GM04504 (cell line): ENCODE measurements at regions not wholly inside any gene's neighbourhood (a gene's known extent, or its start where the extent isn't known, plus 50 kb on each side); places are given as distances from the start of the nearest gene placed in this dataset.
"Not testable (repeated sequence)": the region's sequence is repeated elsewhere in the genome, so short reads cannot be mapped to it uniquely, and the experiment has no call there.

Experiments used
- DNase-seq: peaks from one replicate; pipeline ENCODE4 v3.0.0-alpha.2; 2012; ENCODE audit warnings: low read depth

- no peak for DNase-seq
These were observed 57.2 kb downstream of the BMP15 start for GRCh38 chrX:50967736-50968135.

GRCh38 chrX:50968871-50969635 is 58.5 kb downstream of the BMP15 start:
- DNase-seq: not testable (repeated sequence)

DNA sequence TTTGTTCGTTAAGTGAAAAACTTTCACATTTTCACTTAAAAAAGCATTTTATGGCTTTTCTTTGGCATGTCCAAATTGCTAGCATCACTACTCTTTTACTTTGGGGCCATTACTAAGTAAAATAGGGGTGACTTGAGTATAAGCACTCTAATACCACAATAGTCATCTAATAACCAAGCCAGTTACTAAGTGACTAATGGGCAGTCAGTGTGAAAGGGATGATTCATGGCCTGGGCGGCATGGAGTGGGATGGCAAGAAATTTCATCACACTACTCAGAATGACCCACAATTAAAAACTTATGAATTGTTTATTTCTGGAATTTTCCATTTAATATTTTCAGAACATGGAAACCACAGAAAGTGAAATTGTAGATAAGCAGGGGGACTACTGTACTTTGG is 60.9 kb downstream of the BMP15 start:
- DNase-seq: no peak

DNA sequence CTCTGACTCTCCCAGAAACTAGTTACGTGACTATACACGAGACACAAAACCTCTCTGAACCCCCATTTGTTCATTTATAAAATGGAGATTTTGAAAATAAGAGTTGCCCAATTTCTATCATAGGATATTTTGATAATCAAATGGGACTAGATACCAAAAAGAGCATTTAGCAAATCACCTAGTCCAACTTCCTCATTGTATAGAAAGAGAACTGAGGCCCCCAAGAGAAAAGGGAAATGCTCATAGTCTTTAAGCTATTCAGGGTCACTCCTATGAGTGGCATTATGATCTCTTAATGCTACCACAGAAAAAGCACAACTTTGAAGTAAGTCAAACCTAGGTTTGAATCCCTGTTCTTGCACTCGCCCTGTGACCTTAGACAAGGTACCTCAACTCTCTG is 62.7 kb downstream of the BMP15 start:
- no peak for DNase-seq

DNA sequence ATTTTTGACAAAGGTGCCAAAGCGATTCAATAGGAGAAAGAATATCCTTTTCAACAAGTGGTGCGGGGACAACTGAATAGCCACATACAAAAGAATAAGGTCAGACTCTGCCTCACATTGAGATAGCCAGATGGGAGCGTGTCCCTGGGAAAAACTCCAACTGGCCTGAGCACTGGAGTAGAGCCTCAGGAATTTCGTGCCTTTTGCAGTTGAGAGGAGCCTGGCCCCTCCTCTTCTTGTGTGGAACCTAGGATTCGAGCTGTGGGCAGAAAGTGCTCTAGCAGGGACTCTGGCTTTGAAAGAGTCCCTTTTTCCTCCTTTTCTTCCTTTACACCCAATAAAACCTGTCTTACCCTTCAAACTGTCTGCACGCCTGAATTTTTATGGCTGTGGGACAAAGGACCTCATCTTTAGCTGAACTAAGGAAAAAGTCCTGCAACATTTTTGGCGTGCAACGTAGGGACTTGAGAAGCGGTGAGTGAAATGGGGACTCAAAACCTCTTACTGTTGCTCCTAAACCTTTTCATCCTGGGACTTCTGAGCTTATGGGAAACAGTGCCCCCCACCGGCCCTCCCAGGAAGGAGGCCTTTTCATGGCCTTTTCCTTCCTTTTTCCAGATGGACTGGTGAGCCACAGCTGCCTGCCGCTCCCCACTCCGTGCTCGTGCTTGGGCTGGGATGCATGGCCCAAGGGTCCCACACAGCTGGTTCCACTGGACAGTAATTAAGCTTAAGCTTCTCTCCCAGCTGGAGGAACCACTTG is 68.6 kb downstream of the BMP15 start:
- DNase-seq: no peak

DNA sequence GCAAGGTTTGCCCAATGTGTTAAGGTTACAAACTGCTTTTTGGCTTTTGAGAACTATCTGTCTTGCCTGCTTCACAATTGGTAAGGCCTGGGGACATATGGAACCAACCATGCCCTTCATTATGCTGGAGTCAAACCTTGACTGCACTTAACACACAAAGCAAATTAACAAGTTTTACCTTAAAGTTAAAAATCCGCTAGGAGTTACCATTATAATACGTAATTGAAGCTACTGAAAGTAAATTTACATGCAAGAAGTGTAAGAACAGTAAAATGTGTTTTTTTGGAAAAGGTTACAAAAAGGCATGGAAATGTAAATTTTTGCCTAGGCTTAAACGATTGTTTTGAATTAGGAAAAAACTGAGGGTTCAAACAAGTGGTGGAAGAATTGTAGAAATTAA is 69.7 kb downstream of the BMP15 start:
- no peak for DNase-seq

DNA sequence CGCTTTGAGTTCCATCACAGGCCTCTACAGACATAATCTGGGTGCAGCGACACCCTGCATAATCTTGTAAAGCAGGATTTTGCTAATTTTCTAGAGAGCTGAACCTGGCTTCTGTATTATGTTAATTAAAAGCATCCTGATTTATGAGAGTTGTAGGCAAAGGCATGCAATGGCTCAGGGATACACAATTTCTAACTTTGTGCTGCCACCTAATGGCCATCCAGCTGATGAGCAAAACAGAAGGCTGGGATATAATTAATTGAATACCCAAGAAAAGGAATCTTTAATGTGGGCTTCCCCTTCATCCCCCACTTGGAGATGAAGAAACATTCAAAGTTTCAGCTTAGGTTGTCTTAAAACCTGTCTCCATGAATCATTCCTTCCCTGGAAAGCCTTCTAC is 78.1 kb downstream of the BMP15 start:
- peak; percentile 8 for DNase-seq

DNA sequence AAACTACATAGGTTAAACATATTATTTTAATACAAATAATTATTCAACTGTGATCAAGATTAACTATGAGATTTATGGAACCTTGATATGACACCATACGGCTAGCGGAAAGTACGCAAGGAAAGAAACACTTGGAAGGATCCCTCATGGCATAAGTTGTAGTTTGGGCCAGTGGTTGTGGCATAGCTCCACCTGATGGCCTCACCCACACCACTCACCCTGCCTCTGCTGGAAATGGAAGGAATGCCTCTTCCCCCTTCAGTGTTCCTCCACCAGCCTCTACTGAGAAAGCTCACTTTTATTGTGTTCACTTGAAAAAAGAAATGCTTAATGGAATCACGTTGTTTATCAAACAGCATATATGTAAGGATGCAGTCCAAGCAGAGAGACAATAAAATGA is 86.4 kb downstream of the BMP15 start:
- no peak for DNase-seq

DNA sequence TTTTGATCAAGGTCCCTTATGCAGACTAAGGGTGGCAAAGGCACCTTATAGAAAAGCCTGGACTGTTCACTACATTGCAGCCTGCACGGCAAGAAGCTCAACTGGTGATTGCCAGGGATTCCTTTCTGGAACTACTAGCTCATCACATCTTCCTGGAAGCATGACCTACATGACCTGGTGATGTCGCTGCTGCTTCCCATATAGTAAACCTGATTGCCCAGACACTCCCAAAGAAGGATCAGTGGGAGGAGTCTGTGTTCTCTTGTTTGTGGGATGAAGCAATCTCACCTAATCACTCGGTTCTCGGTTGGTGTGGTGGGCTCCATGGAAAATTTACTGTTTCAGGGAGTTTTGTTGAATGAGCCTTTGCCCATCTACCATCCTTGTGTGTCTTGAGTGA is 89.8 kb downstream of the BMP15 start:
- DNase-seq: not testable (repeated sequence)

GRCh38 chrX:51001733-51002632 is 91.4 kb downstream of the BMP15 start:
- not testable (repeated sequence) for DNase-seq

- no peak for DNase-seq
These were observed 95.5 kb downstream of the BMP15 start for GRCh38 chrX:51006064-51006463.

DNA sequence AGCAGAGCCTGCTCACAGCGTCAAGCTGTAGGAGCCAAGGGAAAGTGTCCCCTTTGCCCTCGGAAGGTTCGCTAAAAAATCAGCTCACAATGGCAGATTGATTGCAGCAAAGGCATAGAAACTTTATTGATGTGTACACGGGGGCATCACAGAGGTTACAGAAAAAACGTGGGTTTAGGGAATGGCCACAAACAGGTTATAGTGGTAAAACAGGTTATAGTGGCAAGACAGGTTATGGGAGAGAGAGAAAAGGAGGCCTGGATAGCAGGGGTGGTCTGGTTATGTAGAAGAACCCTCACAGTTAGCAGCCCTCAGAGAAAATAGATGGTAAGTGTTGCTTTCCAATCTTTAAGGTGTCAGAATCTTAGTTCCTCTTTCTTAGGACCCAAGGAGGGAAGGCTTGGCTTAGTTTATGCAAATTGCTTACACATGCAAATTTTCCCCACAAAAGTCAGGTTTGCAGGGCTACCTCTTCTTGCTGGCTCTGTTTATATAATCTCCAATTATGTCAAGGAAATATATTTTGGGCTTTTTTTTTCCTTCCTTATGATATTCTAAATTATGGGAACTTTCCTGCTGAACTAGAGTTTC is 113.7 kb downstream of the BMP15 start:
- DNase-seq: no peak

DNA sequence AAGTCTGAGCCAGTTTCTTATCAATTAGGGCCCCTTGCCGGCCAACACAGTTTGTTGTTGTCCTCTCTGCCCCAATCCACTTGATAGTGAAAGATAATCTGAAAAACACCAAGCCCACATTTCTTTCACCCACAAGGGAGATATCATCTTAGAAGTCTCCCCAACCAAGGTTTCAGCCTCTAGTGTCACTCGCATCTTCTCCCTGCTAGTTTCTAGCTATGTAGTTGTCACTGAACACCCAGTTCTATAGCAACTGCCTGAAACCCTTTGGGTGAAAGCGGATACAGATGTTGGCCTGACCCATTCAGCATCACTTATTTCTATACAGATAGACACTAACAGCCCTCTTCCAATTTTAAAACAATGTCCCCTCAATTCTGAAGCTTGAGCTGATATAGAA is 116.3 kb downstream of the BMP15 start:
- no peak for DNase-seq

DNA sequence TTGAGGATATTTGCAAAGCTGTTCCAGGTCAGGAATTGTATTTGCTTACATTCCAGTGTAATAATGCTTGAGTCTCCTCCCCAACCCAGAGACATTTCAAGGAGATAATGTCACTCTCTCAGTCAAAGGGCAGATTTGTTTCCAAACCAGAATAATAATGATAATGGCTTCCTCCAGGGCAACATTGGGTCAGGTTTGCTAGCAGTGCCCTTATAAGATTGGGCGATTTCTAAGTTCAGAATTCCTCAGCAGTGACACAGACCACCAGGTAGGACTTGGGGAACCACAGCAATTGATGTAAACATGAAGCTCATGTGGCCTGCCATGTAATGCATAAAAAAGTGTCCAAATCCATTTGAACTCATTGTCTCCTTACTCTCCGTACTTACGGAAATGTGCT is 125.2 kb downstream of the BMP15 start:
- no peak for DNase-seq

DNA sequence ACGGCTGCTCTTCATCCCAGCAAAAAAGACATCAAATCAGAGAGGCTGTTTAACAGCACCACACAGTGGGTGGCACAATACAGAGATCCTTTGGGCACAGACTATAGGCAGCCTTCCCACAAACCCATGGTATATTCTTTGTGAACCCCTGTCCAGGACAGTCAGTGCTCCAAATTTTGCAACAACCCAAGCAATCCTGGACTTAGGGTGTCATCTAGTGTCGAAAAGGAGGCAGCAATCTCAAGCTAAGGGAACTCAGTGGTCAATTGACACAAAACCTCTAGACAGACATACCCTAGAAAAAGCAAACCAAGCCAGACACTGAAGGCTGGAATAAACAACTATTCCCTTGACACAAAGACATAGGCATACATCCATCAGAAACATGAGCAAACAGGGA is 137.4 kb downstream of the BMP15 start:
- no peak for DNase-seq

- no peak for DNase-seq
These were observed 143.2 kb downstream of the BMP15 start for GRCh38 chrX:51053741-51054140.

GRCh38 chrX:51098046-51098445 is 187.5 kb downstream of the BMP15 start:
- no peak for DNase-seq

DNA sequence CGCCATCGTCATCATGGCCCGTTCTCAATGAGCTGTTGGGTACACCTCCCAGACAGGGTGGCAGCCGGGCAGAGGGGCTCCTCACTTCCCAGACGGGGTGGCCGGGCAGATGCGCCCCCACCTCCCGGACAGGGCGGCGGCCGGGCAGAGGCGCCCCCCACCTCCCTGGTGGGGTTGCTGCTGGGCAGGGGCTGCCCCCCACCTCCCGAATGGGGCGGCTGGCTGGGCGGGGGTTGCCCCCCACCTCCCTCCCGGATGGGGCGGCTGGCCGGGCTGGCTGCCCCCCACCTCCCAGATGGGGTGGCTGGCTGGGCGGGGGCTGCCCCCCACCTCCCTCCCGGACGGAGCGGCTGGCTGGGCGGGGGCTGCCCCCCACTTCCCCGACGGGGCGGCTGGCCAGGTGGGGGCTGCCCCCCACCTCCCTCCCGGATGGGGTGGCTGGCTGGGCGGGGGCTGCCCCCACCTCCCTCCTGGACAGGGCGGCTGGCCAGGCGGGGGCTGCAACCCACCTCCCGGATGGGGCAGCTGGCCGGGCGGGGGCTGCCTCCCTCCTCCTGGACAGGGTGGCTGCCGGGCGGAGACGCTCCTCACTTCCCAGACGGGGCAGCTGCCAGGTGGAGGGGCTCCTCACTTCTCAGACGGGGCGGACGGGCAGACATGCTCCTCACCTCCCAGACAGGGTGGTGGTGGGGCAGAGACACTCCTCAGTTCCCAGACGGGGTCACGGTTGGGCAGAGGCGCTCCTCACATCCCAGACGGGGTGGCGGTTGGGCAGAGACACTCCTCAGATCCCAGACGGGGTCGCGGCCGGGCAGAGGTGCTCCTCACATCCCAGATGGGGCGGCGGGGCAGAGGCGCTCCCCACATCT is 208.8 kb downstream of the BMP15 start:
- not testable (repeated sequence) for DNase-seq

DNA sequence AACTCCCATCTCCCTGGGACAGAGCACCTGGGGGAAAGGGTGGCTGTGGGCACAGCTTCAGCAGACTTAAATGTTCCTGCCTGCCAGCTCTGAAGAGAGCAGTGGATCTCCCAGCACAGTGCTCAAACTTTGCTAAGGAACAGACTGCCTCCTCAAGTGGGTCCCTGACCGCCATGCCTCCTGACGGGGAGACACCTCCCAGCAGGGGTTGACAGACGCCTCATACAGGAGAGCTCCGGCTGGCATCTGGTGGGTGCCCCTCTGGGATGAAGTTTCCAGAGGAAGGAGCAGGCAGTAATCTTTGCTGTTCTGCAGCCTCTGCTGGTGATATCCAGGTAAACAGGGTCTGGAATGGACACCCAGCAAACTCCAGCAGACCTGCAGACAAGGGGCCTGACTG is 206.9 kb upstream of the NUDT10 start:
- DNase-seq: not testable (repeated sequence)

DNA sequence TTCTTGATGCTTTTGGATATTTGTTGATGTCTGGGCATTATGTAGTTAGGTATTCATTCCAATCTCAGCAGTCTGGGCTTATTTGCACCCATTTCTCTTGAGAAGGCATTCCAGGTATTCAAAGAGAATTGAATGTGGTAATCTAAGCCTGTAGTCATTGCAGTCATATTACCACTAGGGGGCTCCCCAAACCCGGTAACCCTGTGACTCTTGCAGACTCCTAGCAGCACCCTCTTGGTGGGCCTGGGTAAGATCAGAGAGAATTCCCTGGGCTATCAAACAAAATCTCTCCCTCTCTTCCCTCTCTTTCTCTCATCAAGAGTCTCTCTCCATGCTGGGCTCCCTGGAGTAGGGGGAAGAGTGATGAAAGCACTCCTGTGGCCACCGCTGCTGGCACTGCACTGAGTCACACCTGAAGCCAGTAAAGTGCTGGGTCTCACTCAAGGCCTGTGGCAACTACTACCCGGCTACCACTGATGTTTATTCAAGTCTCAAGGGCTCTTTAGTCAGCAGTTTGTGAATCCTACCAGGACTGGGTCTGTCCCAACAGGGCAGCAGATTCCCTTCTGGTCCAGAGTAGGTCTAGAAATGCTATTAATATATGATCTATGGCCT is 187.7 kb upstream of the NUDT10 start:
- DNase-seq: no peak

- no peak for DNase-seq
These were observed 183.8 kb upstream of the NUDT10 start for GRCh38 chrX:51148848-51149247.
